ENCODE measurements at regions not wholly inside any gene's neighbourhood (a gene's known extent, or its start where the extent isn't known, plus 50 kb on each side); places are given as distances from the start of the nearest gene placed in this dataset.

- Histone ChIP-seq H3K9me3 (no peaks in the 10 kb centered on the region), H3K27ac (no peak overlapping the region), H3K36me3 (ENCODE audit: low read depth, missing control alignments) (no peaks in the 10 kb centered on the region), H3K4me3 (no peak overlapping the region), H3K4me1 (peaks cover 6% of the 10 kb centered on the region), H3K27me3 (no peaks in the 10 kb centered on the region)
- WGBS, 2 donors, result 64 to 70% methylated on average over 4 of the region's 4 CpGs
- intact Hi-C loops (cut with DNase I; ENCODE audit: low total_unique reads), result no loop called here
- no peak for TF ChIP-seq CTCF (IDR thresholded peaks at IDR 0.05)
- TF ChIP-seq POLR2A (IDR thresholded peaks at IDR 0.05), result no peak
- no peak for DNase-seq
Observed at GRCh38 chr10:36117890-36118289, 475.8 kb upstream of the FZD8 start.

GRCh38 chr10:36117231-36117630 is 475.1 kb upstream of the FZD8 start:
- H3K27ac ChIP-seq, result no peak overlapping the region
- no peaks in the 10 kb centered on the region for H3K36me3 ChIP-seq (ENCODE audit: low read depth, missing control alignments)
- H3K4me3 ChIP-seq, result no peak overlapping the region
- peaks cover 6% of the 10 kb centered on the region for H3K4me1 ChIP-seq
- no peaks in the 10 kb centered on the region for H3K9me3 ChIP-seq
- WGBS, 2 donors, result 55 to 65% methylated on average over 5 of the region's 5 CpGs
- TF ChIP-seq CTCF (IDR thresholded peaks at IDR 0.05), result no peak
- no peak for TF ChIP-seq POLR2A (IDR thresholded peaks at IDR 0.05)
- intact Hi-C loops (cut with DNase I; ENCODE audit: low total_unique reads), result no loop called here
- H3K27me3 ChIP-seq, result no peaks in the 10 kb centered on the region
- no peak for DNase-seq

- Histone ChIP-seq H3K27ac (no peak overlapping the region), H3K36me3 (ENCODE audit: low read depth, missing control alignments) (no peaks in the 10 kb centered on the region), H3K27me3 (no peaks in the 10 kb centered on the region), H3K4me1 (peaks cover 6% of the 10 kb centered on the region), H3K4me3 (no peak overlapping the region), H3K9me3 (no peaks in the 10 kb centered on the region)
- 50% methylated on average over 6 of the region's 6 CpGs for WGBS, 2 donors
- intact Hi-C loops (cut with DNase I; ENCODE audit: low total_unique reads), result no loop called here
- no peak for DNase-seq
- TF ChIP-seq POLR2A (IDR thresholded peaks at IDR 0.05) (no peak), CTCF (IDR thresholded peaks at IDR 0.05) (no peak)
Observed at GRCh38 chr10:36116731-36117130, 474.6 kb upstream of the FZD8 start.

- TF ChIP-seq POLR2A (IDR thresholded peaks at IDR 0.05) (no peak), CTCF (IDR thresholded peaks at IDR 0.05) (no peak)
- no peaks in the 10 kb centered on the region for H3K9me3 ChIP-seq
- intact Hi-C loops (cut with DNase I; ENCODE audit: low total_unique reads), result no loop called here
- H3K27ac ChIP-seq, result no peak overlapping the region
- H3K36me3 ChIP-seq (ENCODE audit: low read depth, missing control alignments), result no peaks in the 10 kb centered on the region
- no peak for DNase-seq
- WGBS, 2 donors, result 79 to 93% methylated on average over 2 of the region's 2 CpGs
- H3K4me3 ChIP-seq, result no peak overlapping the region
- no peaks in the 10 kb centered on the region for H3K27me3 ChIP-seq
- peaks cover 6% of the 10 kb centered on the region for H3K4me1 ChIP-seq
Observed at GRCh38 chr10:36116040-36116439, 473.9 kb upstream of the FZD8 start.

- no peak for DNase-seq
- WGBS, 2 donors, result 69 to 91% methylated on average over 1 of the region's 1 CpG
- no peaks in the 10 kb centered on the region for H3K36me3 ChIP-seq (ENCODE audit: low read depth, missing control alignments)
- TF ChIP-seq POLR2A (IDR thresholded peaks at IDR 0.05) (no peak), CTCF (IDR thresholded peaks at IDR 0.05) (no peak)
- H3K9me3 ChIP-seq, result no peaks in the 10 kb centered on the region
- H3K4me1 ChIP-seq, result peaks cover 6% of the 10 kb centered on the region
- no peaks in the 10 kb centered on the region for H3K27me3 ChIP-seq
- no peak overlapping the region for H3K4me3 ChIP-seq
- intact Hi-C loops (cut with DNase I; ENCODE audit: low total_unique reads), result no loop called here
- no peak overlapping the region for H3K27ac ChIP-seq
Observed at GRCh38 chr10:36115364-36115763, 473.3 kb upstream of the FZD8 start.
